Nucleus accumbens (tissue), 56 donors: ENCODE measurements at regions not wholly inside any gene's neighbourhood (a gene's known extent, or its start where the extent isn't known, plus 50 kb on each side); places are given as distances from the start of the nearest gene placed in this dataset.

Source experiments
- DNase-seq, 56 donors: peaks; one replicate each; lab custom pipeline; 2025; lab: John Stamatoyannopoulos, UW

GRCh38 chr1:106584676-106585075 lies 471.8 kb upstream of the PRMT6 start:
- no peak for DNase-seq

DNA sequence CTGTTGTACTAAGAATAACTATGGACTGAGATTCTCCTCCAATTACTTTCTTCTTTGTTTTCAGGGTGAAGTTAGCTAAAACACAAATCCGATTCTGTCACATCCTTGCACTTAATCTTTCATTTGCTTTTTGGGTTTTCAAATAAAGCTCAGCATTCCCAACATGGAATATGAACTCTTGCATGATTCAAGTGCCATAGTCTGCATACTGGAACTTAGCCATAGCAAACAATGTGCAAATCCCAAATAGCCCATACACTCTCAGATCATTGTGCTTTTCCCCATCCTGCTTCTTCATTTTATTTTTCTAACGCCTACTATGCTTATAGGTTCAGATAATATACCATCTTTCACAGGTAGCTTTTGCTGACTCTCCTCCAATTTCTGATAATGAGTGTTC lies 455.8 kb upstream of the PRMT6 start:
- no peak for DNase-seq

DNA sequence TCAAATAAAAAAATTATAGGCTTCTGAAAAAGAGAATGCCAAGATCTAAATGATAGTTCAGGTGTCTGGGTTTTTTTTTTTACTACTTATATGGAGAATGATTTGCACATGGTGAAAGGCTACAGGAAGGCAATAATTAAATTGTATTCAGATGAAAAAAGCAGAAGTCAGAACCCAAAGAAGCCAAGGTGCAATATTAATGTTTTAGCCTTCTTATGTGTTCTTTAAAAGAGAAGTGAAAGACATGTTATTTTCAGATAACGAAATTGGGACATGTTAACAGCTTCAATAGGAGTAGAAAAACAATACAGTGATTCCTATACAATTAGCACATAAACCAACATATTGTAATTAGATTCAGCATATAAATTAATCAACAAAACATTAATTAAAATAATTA lies 452.9 kb upstream of the PRMT6 start:
- no peak for DNase-seq

DNA sequence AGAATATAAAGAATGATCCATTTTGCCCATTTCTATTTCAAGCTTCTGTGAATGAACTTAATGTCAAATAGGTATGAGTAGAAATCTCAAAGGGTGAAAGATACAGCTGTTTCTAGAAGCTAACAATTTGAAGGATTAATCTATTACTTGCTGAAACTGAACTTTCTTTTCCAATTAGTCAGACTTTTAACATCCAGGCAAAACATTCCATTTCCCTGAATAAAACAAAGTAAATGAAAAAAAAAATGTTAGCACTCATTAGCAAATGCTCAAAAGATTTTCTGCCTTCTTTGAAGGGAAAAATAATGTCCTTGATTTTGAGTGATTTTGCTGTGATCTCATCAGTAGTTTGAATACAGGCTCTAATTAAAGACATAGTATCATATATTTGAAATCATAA lies 447.6 kb upstream of the PRMT6 start:
- no peak for DNase-seq

DNA sequence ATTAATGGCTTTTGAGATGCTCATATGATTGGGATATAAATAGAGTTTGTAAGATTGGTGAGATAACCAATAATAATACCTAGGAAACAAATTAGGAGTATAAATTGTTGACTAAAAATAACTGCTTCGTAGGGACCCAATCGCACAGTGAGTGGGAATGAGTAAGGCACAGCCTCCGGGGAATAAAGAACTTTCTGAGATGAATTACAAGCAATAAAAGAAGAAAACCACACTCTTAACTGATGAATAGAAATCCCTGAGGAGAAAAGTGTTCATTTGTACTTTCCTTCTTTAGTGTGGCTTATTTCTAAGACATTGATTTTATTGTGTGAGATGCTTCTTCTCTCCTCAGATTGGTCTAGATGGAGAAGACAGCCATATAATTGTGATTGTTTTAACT lies 443.4 kb upstream of the PRMT6 start:
- DNase-seq = no peak

DNA sequence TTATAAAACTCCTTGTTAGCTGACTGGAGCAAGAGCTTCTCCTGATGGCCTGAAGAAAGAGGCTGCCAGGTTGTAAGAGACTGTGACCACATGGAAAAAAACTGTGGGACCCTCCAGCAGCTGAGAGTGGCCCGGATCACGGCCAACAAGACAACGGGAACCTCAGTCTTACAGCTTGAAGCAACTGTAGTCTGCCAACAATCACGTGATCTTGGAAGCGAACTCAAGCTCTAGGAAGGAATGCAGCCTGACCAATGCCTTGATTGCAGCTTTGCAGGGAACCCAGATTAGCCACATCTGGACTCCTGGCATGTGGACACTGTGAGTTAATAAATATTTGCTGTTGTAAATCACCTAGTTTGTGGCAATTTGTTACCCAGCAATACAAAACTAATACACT lies 442.6 kb upstream of the PRMT6 start:
- no peak for DNase-seq

GRCh38 chr1:106615473-106615872 lies 441.0 kb upstream of the PRMT6 start:
- no peak for DNase-seq

DNA sequence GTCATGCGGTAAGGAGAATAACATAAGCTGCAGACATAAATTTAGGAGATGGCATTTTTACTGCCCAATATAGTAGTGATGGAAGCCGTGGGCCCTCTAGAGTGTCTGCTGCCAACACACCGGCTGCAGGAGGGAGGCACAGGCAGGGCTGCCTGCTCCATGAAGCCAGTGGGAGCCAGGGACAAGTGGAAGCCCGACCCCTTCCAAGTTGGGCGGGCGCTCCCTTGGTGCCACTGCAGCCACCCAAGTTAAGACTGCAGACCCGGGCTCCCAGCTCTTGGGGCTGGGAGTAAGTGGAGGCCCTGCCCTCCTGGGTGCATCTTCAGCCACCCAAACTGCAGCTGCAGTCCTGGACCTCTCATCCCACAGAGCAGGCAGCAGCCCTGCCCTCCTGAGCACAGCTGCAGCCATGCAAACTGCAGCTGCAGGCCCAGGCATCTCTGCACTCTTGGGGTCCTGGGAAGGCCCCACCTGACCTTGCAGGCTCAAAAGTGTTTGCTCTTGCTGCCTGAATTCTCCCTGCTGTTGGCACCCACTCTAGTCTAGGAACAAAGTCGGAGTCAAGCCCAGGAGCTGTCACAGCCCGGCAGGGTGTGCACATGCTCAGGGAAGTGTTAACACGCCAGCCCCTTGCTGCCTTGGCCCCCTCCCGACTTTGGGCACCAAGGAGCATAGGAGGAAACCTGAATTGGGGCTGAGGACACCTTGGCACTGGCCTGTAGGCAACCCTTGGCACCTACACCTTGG lies 437.2 kb upstream of the PRMT6 start:
- no peak for DNase-seq

- no peak for DNase-seq
These were observed 436.7 kb upstream of the PRMT6 start for GRCh38 chr1:106619827-106620134.

DNA sequence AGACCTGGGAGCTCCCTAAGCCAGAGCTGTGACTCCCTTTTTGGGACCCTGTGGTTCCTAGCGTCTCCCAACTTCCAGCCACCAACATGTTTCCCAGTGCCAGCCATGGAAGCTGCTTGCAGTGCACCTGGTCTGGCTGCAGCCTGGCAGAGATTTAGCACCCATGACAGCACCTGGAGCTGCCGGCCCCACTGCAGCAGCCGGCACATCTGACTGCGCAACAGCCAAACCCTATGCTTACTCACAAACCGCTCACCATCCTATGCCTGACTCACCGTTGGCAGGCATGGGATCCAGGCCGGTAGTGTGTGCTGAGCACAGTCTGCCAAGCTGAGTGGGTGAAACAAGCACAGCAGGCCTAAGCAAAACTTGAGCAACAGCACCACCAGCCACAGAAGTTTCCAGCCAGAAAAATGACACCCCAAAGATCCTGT lies 435.9 kb upstream of the PRMT6 start:
- peak in 2 of 56 donors; percentile 1 to 4 for DNase-seq

DNA sequence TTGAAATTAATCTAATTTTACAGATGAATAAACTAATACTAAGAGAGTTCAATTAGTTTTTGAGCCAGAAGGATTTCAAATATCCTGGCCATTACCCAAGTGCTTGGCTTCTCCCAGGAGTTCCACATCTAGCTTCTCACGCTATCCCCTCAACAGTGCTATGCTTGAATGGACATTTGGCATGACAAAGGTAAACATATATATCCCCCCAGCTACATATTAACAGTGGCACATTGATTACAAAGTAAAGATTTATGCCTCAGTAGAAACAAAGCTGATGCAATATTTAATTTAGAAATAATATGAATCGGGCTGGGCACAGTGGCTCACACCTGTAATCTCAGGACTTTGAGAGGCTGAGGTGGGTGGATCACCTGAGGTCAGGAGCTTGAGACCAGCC lies 434.6 kb upstream of the PRMT6 start:
- no peak for DNase-seq

- DNase-seq = no peak
These were observed 418.9 kb upstream of the PRMT6 start for GRCh38 chr1:106637566-106637965.

- no peak for DNase-seq
These were observed 410.2 kb upstream of the PRMT6 start for GRCh38 chr1:106646261-106646784.

- DNase-seq = no peak
These were observed 409.7 kb upstream of the PRMT6 start for GRCh38 chr1:106646816-106647215.

- DNase-seq = no peak
These were observed 405.3 kb upstream of the PRMT6 start for GRCh38 chr1:106651028-106651762.

GRCh38 chr1:106659490-106660244 lies 396.8 kb upstream of the PRMT6 start:
- no peak for DNase-seq

GRCh38 chr1:106675558-106675957 lies 380.9 kb upstream of the PRMT6 start:
- no peak for DNase-seq

- DNase-seq = no peak
These were observed 380.5 kb upstream of the PRMT6 start for GRCh38 chr1:106676021-106676420.

DNA sequence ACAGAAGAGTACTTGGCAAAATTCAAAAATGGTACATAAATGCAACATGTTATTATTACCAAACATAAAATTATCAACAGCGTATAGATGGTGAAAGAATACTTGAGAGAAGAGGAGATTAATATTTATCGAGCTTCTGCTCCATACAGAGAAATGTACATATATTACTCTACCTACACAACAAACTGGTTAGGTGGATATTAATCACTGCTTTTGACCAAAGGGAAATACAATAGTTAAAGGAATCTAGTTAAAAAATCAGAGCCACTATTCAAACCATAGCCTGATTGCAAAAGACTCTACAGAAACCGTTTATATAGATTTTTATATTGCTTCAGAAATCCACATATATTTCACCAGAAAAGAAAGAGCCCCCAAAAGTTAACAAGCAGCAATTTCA lies 379.3 kb upstream of the PRMT6 start:
- DNase-seq = no peak

DNA sequence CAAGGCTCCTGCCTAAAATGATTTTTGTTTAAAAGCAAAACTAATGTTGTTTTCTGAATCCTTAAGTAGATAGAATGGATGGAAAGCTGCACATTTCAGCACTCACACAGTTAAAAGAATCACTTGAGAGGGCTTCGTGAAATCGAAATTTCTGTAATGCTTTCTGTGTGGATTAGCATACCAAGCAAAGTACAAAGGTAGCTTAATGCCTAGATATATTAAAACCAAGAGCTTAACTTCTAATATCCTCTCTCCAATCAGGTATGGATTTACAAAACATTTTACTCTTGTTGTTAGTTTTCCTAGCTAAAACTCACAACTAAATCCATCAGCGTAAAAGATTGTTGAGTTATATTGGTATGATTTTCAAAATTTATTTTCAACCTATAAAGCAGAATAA lies 378.8 kb upstream of the PRMT6 start:
- no peak for DNase-seq

GRCh38 chr1:106678279-106679050 lies 378.0 kb upstream of the PRMT6 start:
- DNase-seq = no peak
